ENCODE measurements at regions not wholly inside any gene's neighbourhood (a gene's known extent, or its start where the extent isn't known, plus 50 kb on each side); places are given as distances from the start of the nearest gene placed in this dataset.

- no peak for ATAC-seq
- Mint-ChIP-seq H3K9me3 (peaks cover 4% of the 10 kb centered on the region), H3K4me3 (no peak overlapping the region), H3K27ac (no peak overlapping the region), H3K4me1 (no peaks in the 10 kb centered on the region), H3K36me3 (no peaks in the 10 kb centered on the region), H3K27me3 (no peaks in the 10 kb centered on the region)
Measured at GRCh38 chr10:130568246-130568645, 432.1 kb downstream of the GLRX3 start.

GRCh38 chr10:130570074-130570473 is 433.9 kb downstream of the GLRX3 start:
- Mint-ChIP-seq H3K36me3 (no peaks in the 10 kb centered on the region), H3K4me3 (no peak overlapping the region), H3K4me1 (no peaks in the 10 kb centered on the region), H3K9me3 (no peaks in the 10 kb centered on the region), H3K27me3 (no peaks in the 10 kb centered on the region), H3K27ac (no peak overlapping the region)
- no peak for ATAC-seq

GRCh38 chr10:130571674-130572073 is 435.5 kb downstream of the GLRX3 start:
- no peak overlapping the region for H3K27ac Mint-ChIP-seq
- no peaks in the 10 kb centered on the region for H3K36me3 Mint-ChIP-seq
- H3K27me3 Mint-ChIP-seq = no peaks in the 10 kb centered on the region
- H3K4me3 Mint-ChIP-seq = no peak overlapping the region
- no peak for ATAC-seq
- H3K9me3 Mint-ChIP-seq = no peaks in the 10 kb centered on the region
- H3K4me1 Mint-ChIP-seq = no peaks in the 10 kb centered on the region

GRCh38 chr10:130573446-130573845 is 437.3 kb downstream of the GLRX3 start:
- no peak overlapping the region for H3K27ac Mint-ChIP-seq
- no peak for ATAC-seq
- no peaks in the 10 kb centered on the region for H3K9me3 Mint-ChIP-seq
- no peaks in the 10 kb centered on the region for H3K4me1 Mint-ChIP-seq
- H3K36me3 Mint-ChIP-seq = no peaks in the 10 kb centered on the region
- H3K27me3 Mint-ChIP-seq = no peaks in the 10 kb centered on the region
- H3K4me3 Mint-ChIP-seq = no peak overlapping the region

- no peaks in the 10 kb centered on the region for H3K9me3 Mint-ChIP-seq
- H3K4me1 Mint-ChIP-seq = no peaks in the 10 kb centered on the region
- H3K27me3 Mint-ChIP-seq = peaks cover 9% of the 10 kb centered on the region
- no peak overlapping the region for H3K27ac Mint-ChIP-seq
- ATAC-seq = no peak
- H3K4me3 Mint-ChIP-seq = no peak overlapping the region
- H3K36me3 Mint-ChIP-seq = no peaks in the 10 kb centered on the region
Measured at GRCh38 chr10:130575756-130576285, 439.6 kb downstream of the GLRX3 start.

- no peak for ATAC-seq
- Mint-ChIP-seq H3K27me3 (peaks cover 9% of the 10 kb centered on the region), H3K4me1 (no peaks in the 10 kb centered on the region), H3K36me3 (no peaks in the 10 kb centered on the region), H3K4me3 (no peak overlapping the region), H3K27ac (no peak overlapping the region), H3K9me3 (no peaks in the 10 kb centered on the region)
Measured at GRCh38 chr10:130576427-130576826, 440.2 kb downstream of the GLRX3 start.

- Mint-ChIP-seq H3K4me3 (no peak overlapping the region), H3K4me1 (no peaks in the 10 kb centered on the region), H3K27me3 (peaks cover 9% of the 10 kb centered on the region), H3K36me3 (no peaks in the 10 kb centered on the region), H3K27ac (no peak overlapping the region), H3K9me3 (no peaks in the 10 kb centered on the region)
- ATAC-seq = no peak
Measured at GRCh38 chr10:130577039-130577438, 440.8 kb downstream of the GLRX3 start.

GRCh38 chr10:130578532-130579289 is 442.5 kb downstream of the GLRX3 start:
- Mint-ChIP-seq H3K4me1 (no peaks in the 10 kb centered on the region), H3K9me3 (no peaks in the 10 kb centered on the region), H3K4me3 (no peak overlapping the region), H3K27me3 (peaks cover 9% of the 10 kb centered on the region), H3K36me3 (no peaks in the 10 kb centered on the region), H3K27ac (no peak overlapping the region)
- no peak for ATAC-seq

GRCh38 chr10:130579913-130580312 is 443.7 kb downstream of the GLRX3 start:
- Mint-ChIP-seq H3K27me3 (peaks cover 9% of the 10 kb centered on the region), H3K4me1 (no peaks in the 10 kb centered on the region), H3K9me3 (no peaks in the 10 kb centered on the region), H3K36me3 (no peaks in the 10 kb centered on the region), H3K4me3 (no peak overlapping the region), H3K27ac (no peak overlapping the region)
- ATAC-seq = no peak

- peak; percentile 36 for ATAC-seq
- H3K4me3 Mint-ChIP-seq = no peak overlapping the region
- no peaks in the 10 kb centered on the region for H3K36me3 Mint-ChIP-seq
Measured at GRCh38 chr10:130580975-130581374, 444.8 kb downstream of the GLRX3 start.

GRCh38 chr10:130587718-130588117 is 451.5 kb downstream of the GLRX3 start:
- H3K4me1 Mint-ChIP-seq = no peaks in the 10 kb centered on the region
- no peaks in the 10 kb centered on the region for H3K27me3 Mint-ChIP-seq
- no peak for ATAC-seq
- H3K27ac Mint-ChIP-seq = no peak overlapping the region
- no peaks in the 10 kb centered on the region for H3K36me3 Mint-ChIP-seq
- peaks cover 5% of the 10 kb centered on the region for H3K9me3 Mint-ChIP-seq
- H3K4me3 Mint-ChIP-seq = no peak overlapping the region

More at GRCh38 chr10:130580975-130581374, 444.8 kb downstream of the GLRX3 start:
- Mint-ChIP-seq H3K27ac (no peak overlapping the region), H3K27me3 (peaks cover 9% of the 10 kb centered on the region), H3K4me1 (no peaks in the 10 kb centered on the region), H3K9me3 (no peaks in the 10 kb centered on the region)

GRCh38 chr10:130606001-130606405 is 469.8 kb downstream of the GLRX3 start:
- H3K4me3 Mint-ChIP-seq = no peak overlapping the region
- peaks cover 3% of the 10 kb centered on the region for H3K9me3 Mint-ChIP-seq
- H3K27me3 Mint-ChIP-seq = no peaks in the 10 kb centered on the region
- no peak for ATAC-seq
- no peaks in the 10 kb centered on the region for H3K36me3 Mint-ChIP-seq
- H3K27ac Mint-ChIP-seq = no peak overlapping the region
- no peaks in the 10 kb centered on the region for H3K4me1 Mint-ChIP-seq

GRCh38 chr10:130607366-130607765 is 471.2 kb downstream of the GLRX3 start:
- Mint-ChIP-seq H3K36me3 (no peaks in the 10 kb centered on the region), H3K27me3 (no peaks in the 10 kb centered on the region), H3K4me3 (no peak overlapping the region), H3K4me1 (no peaks in the 10 kb centered on the region), H3K27ac (no peak overlapping the region), H3K9me3 (peaks cover 6% of the 10 kb centered on the region)
- no peak for ATAC-seq

GRCh38 chr10:130611239-130611638 is 475.0 kb downstream of the GLRX3 start:
- Mint-ChIP-seq H3K4me3 (no peak overlapping the region), H3K27ac (no peak overlapping the region), H3K36me3 (no peaks in the 10 kb centered on the region), H3K9me3 (peaks cover 7% of the 10 kb centered on the region), H3K4me1 (no peaks in the 10 kb centered on the region), H3K27me3 (no peaks in the 10 kb centered on the region)
- no peak for ATAC-seq

GRCh38 chr10:130615457-130615856 is 479.3 kb downstream of the GLRX3 start:
- Mint-ChIP-seq H3K36me3 (no peaks in the 10 kb centered on the region), H3K27ac (no peak overlapping the region), H3K9me3 (peaks cover 7% of the 10 kb centered on the region), H3K4me3 (no peak overlapping the region), H3K27me3 (no peaks in the 10 kb centered on the region), H3K4me1 (no peaks in the 10 kb centered on the region)
- no peak for ATAC-seq

GRCh38 chr10:130617985-130618384 is 481.8 kb downstream of the GLRX3 start:
- Mint-ChIP-seq H3K27ac (no peak overlapping the region), H3K27me3 (no peaks in the 10 kb centered on the region), H3K4me3 (no peak overlapping the region), H3K36me3 (no peaks in the 10 kb centered on the region), H3K4me1 (no peaks in the 10 kb centered on the region), H3K9me3 (peaks cover 4% of the 10 kb centered on the region)
- ATAC-seq = no peak
